ENCODE measurements at regions not wholly inside any gene's neighbourhood (a gene's known extent, or its start where the extent isn't known, plus 50 kb on each side); places are given as distances from the start of the nearest gene placed in this dataset.

DNA sequence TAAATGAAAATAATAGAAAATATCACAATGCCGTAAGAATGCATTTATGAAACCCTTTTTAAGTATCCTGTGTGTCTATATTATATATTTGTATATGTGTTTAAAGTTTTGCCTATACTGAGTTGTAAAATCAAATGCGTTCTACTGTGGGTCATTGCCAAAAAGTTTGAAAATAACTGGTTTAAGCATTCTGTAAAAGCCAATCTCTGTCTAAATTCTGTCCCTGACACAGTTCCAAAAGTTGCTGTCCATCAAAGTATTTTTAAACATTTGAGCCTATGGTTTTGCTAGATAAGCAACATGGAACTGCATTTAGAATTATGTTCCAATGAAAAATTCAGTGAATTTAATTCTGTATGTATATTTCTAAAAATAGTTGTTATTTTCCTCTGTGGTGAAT is 1360.4 kb upstream of the CRIM1 start:
- DNase-seq (ENCODE audit: low read depth, low spot score), result no peak
- in situ Hi-C loops (cut with HindIII; ENCODE audit: low pct_unique_long_range_greater_than_20kb, low sequenced_read_pairs), result no loop called here

DNA sequence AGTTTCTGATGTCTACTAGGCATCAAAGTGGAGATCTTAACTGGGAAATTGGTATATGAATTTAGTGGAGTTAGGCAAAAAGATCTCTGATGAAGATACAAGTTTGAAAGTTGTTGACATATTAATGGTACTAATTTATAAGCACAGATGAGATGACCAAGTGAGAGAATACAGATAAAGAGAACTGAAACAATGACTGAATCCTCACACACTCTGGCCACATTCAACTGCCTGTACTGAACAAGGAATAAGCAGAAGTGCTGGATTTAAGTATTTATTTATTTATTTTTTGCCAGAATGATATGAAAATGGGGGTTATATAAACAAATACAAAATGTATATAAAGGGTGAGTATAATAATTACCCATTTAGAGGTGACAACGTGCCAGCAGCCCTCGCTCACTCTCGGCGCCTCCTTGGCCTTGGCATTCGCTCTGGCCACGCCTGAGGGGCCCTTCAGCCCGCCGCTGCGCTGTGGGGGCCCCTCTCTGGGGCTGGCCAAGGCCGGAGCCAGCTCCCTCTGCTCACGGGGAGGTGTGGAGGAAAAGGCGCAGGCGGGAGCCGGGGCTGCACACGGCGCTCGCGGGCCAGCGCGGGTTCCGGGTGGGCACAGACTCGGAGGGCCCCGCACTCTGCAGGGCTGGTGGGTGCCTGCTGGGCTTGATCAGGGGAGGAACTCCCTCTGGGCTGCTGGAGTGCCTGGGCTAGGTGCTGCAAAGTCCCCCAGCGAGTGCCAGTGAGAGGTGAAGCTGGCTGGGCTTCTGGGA is 1363.9 kb upstream of the CRIM1 start:
- DNase-seq (ENCODE audit: low read depth, low spot score), result no peak
- in situ Hi-C loops (cut with HindIII; ENCODE audit: low pct_unique_long_range_greater_than_20kb, low sequenced_read_pairs), result no loop called here

DNA sequence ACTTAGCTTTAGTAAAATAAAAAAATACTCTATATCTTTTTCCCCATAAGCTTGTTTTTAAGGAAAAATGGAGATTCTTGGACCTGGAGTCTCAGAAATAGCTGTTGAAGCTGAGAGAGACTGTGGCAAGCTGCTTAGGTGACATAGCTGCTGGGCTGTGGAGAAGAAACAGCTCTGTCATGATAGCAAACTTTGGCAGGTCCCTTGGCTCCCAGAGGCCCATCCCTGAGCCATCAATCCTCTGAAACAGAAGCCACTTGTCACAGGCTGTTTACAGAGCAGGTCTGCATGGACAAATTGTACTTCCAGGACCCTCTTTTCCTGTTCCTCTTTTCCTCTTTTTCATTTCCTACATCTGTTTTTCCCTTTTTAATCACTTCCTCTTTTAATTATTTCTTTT is 1370.1 kb upstream of the CRIM1 start:
- DNase-seq (ENCODE audit: low read depth, low spot score), result no peak
- in situ Hi-C loops (cut with HindIII; ENCODE audit: low pct_unique_long_range_greater_than_20kb, low sequenced_read_pairs), result no loop called here

DNA sequence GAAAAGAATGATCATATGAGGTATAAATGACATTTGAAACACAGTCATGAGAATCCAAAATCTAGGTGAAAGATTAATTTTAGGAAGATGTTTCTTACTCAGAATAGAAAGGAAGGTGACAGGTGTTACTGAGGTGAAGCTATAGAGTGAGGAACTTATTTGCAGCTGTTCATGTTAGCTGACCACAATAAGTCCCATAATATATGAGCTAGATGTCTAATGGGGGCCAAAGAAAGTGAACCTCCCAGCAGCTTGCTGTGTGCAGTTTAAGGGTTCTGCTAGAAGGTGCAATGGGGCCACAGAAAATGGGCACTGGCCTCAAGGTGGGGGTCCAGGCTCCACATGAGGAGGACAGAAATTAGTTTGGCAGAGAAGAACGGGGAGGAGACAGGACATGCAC is 1374.9 kb upstream of the CRIM1 start:
- DNase-seq (ENCODE audit: low read depth, low spot score), result no peak
- in situ Hi-C loops (cut with HindIII; ENCODE audit: low pct_unique_long_range_greater_than_20kb, low sequenced_read_pairs), result no loop called here

DNA sequence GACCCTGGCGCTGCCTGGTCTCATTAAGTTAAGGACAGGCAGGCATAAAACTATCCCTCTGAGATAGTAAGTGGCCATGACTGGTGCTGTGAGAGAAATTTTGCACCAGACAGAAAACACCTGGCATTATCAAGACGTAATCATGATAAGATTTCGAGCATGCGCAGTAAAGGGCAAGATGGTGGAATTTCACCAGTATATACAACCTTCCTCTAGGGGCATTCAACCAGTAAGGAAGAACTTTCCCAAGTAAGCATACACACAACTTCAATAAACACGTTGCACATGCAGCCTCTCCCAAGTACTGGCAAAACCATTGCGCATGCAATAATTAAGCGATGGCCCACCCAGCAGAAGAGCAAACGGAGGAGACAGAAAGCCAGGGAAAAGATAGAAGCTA is 1376.4 kb upstream of the CRIM1 start:
- peak; percentile 58 for DNase-seq (ENCODE audit: low read depth, low spot score)

DNA sequence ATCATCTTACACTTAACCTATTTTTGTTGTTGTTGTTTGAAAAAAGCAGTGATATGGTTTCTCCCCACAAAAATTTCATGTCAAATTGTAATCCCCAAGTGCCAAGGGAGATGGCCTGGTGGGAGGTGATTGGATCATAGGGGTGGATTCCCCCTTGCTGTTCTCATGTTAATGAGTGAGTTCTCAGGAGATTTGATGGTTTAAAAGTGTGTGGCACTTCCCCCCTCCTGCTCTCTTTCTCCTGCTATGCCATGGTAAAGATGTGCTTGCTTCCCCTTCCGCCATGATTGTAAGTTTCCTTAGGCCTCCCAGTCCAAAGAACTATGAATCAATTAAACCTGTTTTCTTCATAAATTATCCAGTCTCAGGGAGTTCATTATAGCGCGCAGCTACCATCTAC is 1362.7 kb upstream of the FAM98A start:
- in situ Hi-C loops (cut with HindIII; ENCODE audit: low pct_unique_long_range_greater_than_20kb, low sequenced_read_pairs), result no loop called here
- no peak for DNase-seq (ENCODE audit: low read depth, low spot score)

More for the DNA sequence above, 1376.4 kb upstream of the CRIM1 start:
- in situ Hi-C loops (cut with HindIII; ENCODE audit: low pct_unique_long_range_greater_than_20kb, low sequenced_read_pairs), result no loop called here

DNA sequence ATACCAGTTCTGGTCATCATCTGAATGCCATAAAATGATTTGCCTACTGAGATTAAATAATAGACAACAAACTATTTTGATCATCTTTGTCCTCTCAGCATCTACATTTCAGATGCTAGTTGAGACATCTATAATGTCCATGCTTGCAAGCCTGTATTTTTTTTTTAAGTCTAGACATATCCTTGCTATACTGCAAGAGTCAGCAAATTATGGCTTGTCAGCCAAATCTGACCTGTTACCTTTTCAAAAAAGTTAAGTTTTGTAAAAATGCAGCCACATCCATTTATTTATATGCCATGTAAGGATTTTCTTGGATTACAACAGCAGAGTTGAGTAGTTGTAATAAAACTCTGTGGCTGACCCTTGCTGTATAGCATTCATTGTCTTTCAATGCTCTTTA is 1355.7 kb upstream of the FAM98A start:
- no peak for DNase-seq (ENCODE audit: low read depth, low spot score)
- in situ Hi-C loops (cut with HindIII; ENCODE audit: low pct_unique_long_range_greater_than_20kb, low sequenced_read_pairs), result no loop called here

DNA sequence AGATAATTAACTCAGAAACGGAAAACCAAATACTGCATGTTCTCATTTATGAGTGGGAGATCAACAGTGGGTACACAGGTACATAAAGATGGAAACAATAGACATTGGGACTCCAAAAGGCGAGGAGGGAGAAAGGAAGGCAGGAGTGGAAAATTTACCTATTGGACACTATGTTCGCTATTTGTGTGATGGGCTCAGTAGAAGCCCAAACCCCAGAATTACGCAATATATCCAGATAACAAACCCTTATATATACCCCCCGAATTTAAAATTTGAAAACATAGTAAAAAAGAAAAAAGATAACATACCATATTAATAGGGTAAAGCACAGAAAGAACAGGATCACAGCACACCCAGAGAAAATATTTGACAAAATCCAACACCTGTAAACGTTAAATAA is 1351.7 kb upstream of the FAM98A start:
- no peak for DNase-seq (ENCODE audit: low read depth, low spot score)
- in situ Hi-C loops (cut with HindIII; ENCODE audit: low pct_unique_long_range_greater_than_20kb, low sequenced_read_pairs), result no loop called here

DNA sequence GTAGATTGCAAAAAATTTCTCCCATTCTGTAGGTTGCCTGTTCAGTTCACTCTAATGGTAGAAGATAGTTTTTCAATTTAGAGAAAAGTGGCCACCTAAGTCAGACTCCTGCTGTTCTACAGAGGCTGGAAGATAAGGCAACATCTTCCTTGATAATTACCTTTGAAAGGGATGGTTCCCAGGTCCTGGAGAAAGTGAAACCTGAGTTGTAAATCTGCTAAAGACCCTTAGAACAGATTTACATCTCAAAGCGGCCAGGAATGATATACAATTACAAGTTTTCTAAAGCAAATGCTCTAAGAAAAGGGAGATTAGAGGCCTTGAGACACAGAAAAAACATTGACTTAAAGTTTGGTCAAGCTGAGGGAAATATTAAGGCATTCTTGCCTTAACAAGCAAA is 1350.2 kb upstream of the FAM98A start:
- in situ Hi-C loops (cut with HindIII; ENCODE audit: low pct_unique_long_range_greater_than_20kb, low sequenced_read_pairs), result no loop called here
- no peak for DNase-seq (ENCODE audit: low read depth, low spot score)

DNA sequence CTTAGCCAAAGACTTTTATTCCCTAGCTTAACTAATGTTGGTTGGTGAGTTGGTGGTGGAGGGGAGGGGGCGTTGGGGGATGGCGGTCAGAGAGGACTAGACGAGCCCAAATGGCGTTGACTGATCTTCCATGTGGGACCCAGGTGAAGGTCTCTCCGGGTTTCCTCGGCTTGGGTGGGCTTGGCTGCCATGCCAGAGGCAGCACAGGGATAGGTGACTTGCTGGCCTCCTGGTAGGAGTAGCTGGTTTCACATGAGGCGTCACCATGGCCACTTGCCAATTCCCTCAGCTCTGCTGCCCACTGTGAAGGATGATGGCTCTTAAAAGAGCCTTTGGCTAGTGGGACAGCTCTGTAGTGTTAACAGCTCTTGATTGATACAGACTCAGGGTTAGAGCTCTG is 1337.0 kb upstream of the FAM98A start:
- in situ Hi-C loops (cut with HindIII; ENCODE audit: low pct_unique_long_range_greater_than_20kb, low sequenced_read_pairs), result no loop called here
- no peak for DNase-seq (ENCODE audit: low read depth, low spot score)

DNA sequence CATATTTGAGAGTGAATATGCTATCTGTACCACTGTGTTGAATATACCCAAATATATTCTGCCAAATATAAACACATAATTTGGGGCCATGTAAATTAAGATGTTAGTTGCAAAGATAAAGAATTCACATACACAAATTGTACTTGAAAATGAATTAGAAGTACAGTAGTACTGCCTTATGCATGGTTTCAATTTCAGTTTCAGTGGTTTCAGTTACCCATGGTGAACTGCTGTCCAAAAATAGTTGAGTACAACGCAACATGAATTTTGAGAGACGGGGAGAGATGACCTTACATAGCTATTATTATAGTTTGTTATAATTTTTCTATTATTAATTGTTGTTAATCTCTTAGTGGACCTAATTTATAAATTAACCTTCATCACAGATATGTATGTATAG is 1313.0 kb upstream of the FAM98A start:
- in situ Hi-C loops (cut with HindIII; ENCODE audit: low pct_unique_long_range_greater_than_20kb, low sequenced_read_pairs), result no loop called here
- DNase-seq (ENCODE audit: low read depth, low spot score), result no peak

DNA sequence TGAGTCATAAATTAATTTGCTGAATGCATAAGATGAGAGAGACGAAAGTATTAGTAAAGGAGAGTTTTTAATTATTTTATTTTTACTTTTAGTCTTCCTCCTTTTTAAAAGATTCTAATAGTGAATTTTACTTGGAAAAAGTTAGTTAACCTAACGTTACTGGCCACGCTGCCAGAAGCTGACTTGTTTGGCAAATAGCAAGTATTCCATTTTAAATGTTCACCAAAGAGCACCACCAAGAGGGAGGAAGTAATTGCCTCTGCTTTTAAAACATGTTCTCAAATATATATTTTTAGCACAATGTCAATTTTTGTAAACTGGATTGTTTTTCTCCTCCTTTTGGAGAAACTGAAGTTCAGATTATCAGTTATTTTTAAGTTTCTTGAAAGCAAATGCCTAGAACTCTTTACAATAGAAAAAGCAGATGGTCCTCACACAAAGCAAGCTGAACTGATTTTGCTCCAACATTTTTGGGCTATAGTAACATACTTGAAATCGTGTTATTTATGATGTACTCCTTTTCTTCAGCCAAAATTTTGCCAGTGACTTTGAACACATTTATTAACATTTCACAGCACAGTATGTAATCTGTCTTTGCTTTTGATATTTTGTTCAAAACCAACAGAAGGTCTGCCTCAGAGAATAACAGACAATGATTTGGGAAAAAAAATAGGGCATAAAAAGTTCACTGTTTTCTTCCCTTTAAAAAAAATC is 1311.0 kb upstream of the FAM98A start:
- no peak for DNase-seq (ENCODE audit: low read depth, low spot score)
- in situ Hi-C loops (cut with HindIII; ENCODE audit: low pct_unique_long_range_greater_than_20kb, low sequenced_read_pairs), result no loop called here

DNA sequence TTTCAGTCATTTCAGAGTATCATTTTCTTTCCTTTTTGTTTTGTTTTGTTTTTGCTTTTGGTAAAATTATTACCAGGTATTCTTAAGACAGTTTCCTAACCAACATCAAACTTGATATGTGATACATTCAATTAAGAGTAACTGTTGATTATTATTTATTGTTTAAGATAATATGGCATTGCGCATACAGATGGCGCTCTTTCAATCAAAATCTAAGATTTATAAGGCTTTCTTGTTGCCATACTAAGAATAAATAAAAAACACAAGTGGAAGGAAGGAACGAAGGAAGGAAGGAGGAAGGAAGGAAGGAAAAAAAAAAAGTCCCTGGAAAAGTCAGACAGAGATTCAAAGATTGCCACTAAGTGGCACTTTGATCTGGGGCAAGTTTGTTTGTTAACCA is 1308.7 kb upstream of the FAM98A start:
- DNase-seq (ENCODE audit: low read depth, low spot score), result peak; percentile 7
- in situ Hi-C loops (cut with HindIII; ENCODE audit: low pct_unique_long_range_greater_than_20kb, low sequenced_read_pairs), result no loop called here

DNA sequence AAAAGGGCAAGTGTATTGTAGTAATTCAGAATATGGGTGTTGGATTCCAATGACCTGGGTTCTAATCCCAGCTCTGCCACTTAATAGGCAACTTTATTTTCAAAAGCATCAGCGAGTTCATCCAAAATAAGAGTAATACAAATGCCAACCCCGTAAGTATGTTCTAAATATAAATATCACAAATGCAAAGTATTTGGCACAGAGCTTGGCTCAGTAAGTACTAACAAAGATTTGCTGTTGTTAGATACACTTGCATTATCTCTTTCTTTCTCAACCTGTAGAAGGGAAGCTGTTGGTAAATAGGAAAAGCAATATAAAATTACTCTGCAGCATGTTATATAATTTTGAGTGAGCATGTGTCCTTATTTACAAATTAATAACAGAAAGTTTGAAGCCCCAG is 1302.6 kb upstream of the FAM98A start:
- in situ Hi-C loops (cut with HindIII; ENCODE audit: low pct_unique_long_range_greater_than_20kb, low sequenced_read_pairs), result no loop called here
- DNase-seq (ENCODE audit: low read depth, low spot score), result no peak

DNA sequence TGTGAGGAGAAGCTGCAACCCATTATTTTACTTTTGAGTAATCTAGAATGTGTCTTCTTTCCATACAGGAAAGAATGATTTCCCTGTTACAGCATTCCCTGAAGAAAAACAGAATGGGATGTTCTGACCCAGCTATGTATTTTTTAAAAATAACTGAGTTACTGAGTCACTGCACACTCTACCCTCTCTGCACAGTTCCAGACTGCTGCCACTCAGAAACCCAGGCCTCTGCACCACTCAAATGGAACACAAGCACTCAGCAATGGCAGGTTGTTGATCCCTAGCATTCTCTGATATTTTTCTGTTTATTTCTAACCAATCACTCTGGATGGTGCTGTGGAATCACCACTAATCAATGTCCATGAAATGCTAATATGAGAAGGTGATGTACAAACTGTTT is 1300.0 kb upstream of the FAM98A start:
- in situ Hi-C loops (cut with HindIII; ENCODE audit: low pct_unique_long_range_greater_than_20kb, low sequenced_read_pairs), result no loop called here
- no peak for DNase-seq (ENCODE audit: low read depth, low spot score)

DNA sequence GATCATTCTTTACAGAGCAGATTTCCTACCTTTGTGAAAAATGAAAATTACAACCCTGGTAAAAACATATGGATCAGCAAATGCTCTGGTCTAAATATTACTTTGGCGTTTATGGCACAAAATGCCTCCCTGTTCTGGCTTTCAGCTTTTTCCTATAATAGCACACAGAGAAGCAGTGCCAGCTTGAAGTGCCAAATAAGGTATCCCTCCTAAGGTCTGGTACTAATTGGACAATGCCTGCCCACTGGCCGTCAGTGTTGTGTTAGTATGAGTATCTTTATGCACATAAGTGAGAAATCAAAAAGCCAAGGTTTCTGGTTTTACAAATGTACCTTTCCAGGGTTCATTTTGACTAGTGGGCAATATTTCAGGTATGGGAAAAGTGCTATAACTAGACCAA is 1293.7 kb upstream of the FAM98A start:
- in situ Hi-C loops (cut with HindIII; ENCODE audit: low pct_unique_long_range_greater_than_20kb, low sequenced_read_pairs), result no loop called here
- no peak for DNase-seq (ENCODE audit: low read depth, low spot score)

DNA sequence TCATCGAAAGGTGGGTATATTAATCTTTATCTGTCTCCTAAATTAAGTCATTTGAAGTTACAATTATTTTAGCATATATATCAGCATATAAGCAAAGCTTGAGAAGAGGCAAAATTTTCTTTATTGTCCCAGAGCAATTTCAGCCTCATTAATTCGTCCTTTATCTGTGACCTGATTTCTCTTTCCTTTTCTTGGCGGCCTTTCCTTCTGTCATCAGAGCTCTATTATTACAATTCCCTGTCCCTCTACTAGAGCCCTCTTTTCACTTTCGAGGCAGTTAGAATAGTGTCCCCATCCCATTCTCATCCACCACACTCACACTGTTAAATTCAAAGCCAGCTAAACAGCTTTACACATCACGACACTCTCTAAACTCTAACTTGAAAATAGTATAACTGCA is 1293.2 kb upstream of the FAM98A start:
- in situ Hi-C loops (cut with HindIII; ENCODE audit: low pct_unique_long_range_greater_than_20kb, low sequenced_read_pairs), result no loop called here

DNA sequence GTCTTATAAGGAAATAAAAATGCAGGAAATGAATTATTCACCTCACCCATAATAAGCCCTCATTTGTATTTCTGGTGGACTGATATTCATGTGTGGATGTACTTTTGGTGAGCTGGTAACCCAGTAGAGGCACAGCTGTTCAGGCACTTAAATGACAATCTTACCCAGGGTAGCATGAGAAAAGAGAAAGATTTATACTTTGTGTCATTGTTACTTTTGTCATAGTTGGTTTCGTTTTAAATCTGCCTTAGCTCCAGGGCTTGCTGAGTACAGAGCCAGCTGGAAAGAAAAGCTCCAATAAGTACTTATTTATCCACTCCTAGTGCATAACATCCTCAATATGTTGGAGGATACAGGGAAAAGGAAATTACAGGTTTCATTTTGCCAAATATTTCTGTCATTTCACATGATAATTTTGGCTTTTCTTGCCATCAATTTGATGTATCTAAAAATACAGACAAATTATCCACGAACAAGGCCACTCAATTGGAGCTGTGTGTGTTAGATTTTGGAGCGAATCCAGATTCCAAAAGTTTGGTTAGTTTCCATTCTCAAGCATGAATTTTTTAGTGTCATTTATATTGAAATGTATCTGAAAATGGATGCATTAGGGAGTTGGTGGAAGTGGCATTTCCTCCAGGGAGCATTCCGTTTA is 1276.1 kb upstream of the FAM98A start:
- in situ Hi-C loops (cut with HindIII; ENCODE audit: low pct_unique_long_range_greater_than_20kb, low sequenced_read_pairs), result no loop called here
- no peak for DNase-seq (ENCODE audit: low read depth, low spot score)

More for the DNA sequence above, 1293.2 kb upstream of the FAM98A start:
- no peak for DNase-seq (ENCODE audit: low read depth, low spot score)

DNA sequence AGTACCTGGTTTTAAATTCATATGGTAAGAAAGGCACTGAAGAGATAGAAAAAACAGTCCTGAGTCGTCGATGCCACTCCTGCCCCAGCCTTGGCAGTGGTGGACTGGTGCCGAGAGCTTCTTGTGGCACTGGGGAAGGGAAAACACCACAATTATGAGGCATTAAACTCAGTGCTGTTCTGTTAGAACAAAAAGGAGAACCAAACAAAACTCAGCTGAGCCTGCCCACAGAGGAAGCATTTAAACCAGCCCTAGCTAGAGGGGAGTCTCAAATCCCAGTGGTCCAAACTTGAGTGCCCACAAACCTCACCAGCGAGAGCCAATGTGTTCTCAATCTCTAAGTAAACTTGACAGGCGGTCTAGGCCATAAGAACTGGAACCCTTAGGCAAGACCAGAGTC is 1254.5 kb upstream of the FAM98A start:
- no peak for DNase-seq (ENCODE audit: low read depth, low spot score)
- in situ Hi-C loops (cut with HindIII; ENCODE audit: low pct_unique_long_range_greater_than_20kb, low sequenced_read_pairs), result no loop called here
